HG02981 (cell line): ENCODE measurements at regions not wholly inside any gene's neighbourhood (a gene's known extent, or its start where the extent isn't known, plus 50 kb on each side); places are given as distances from the start of the nearest gene placed in this dataset.

Experiments used
- ATAC-seq: cut with Tn5 transposase; IDR thresholded peaks from one replicate; pipeline ENCODE4 v1.9.1; 2021; ENCODE audit warnings: mild to moderate bottlenecking, moderate library complexity; ENCODE audit not compliant: unreplicated experiment

DNA sequence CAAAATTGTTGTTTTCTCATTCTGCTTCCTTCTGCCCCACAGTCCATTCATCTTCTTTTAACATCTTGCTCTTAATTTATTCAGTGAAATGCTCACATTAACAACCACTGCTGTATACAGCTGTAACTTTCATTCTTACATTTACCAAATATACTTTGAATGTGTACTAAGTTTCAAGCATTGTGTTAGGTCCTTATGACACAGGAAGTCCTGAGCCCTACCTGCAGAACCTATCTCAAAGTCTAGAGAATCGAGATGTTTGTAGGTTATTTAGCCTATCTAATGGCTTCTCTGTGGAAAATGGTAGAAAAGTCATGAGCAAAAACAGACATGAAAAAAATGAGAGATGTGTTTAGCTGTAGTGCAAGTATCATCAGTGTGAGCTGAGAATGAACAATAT is 117.6 kb upstream of the MGAT4C start:
- ATAC-seq = no peak

- ATAC-seq = no peak
These were observed 110.9 kb upstream of the MGAT4C start for GRCh38 chr12:86367137-86367536.

GRCh38 chr12:86349196-86349595 is 93.0 kb upstream of the MGAT4C start:
- no peak for ATAC-seq

GRCh38 chr12:86333955-86334522 is 77.8 kb upstream of the MGAT4C start:
- ATAC-seq = no peak

- no peak for ATAC-seq
These were observed 75.3 kb upstream of the MGAT4C start for GRCh38 chr12:86331457-86331856.

GRCh38 chr12:86331012-86331411 is 74.8 kb upstream of the MGAT4C start:
- no peak for ATAC-seq

DNA sequence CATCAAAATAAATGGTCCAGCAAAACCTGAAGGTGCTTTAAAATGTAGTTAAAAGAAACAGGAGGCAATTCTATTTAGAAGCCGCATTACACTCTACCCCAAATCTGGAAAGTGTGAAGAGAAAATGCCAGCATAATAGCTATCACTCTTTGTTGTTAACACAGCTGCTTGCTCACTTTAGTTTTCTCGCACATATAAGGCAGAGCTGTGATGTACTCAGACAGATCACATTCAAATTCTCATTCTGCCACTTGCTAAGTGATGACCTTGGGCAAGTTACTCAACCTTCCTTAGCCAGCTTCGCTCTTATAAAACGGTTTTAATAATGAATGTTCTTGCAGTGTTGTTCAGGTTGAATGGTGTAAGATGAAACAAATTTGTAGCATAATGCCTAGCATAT is 56.0 kb upstream of the MGAT4C start:
- no peak for ATAC-seq
